ENCODE measurements at regions not wholly inside any gene's neighbourhood (a gene's known extent, or its start where the extent isn't known, plus 50 kb on each side); places are given as distances from the start of the nearest gene placed in this dataset.
A peak's percentile ranks its signal among the peaks of the same experiment; 100 is the strongest.

DNA sequence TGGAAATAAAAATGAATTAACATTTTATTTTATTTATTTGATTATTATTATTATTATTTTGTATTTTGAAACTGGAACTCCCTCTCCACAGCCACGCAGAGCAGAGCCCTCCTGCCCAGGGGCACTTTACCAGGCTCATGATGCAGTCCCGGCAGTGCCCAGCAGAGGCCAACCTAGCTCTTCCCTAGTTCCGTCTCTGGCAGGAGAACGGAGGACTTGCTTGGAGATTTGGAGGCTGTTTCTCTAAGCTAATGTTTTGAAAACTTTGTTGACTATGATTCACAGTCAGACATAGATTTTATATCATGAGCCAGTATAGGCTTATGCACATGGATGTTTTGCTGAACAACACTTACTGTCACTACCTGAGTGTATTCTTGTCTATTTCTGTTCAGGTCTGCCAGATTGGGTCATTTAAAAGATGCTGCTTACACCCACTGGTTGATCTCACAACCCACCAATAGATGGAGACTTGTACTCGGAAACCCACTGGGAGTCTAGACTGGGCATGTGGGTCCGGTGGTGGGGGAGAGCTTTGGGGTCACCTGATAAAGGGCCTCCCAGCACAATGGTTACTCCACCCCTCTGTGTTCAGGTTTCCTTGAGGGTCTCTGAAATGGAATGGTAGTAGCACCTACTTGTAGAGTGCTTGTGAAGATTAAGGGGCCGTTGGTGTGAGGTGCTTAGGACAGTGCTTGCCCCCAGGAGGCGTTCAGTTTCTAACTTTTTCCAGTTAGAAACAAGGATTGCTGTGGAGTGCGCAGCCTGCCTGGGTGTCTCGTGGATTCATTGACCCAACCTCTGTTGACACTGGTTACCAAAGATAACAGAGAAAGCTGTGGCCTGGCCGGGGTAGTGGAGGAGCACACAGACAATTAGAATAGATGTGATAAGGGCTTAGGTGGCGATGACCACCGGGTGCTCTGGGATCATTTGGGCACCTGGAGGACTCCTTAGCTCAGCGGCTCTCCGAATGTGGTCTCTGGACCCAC is 177.3 kb downstream of the HAUS1 start:
- TF ChIP-seq, protein P1, sequence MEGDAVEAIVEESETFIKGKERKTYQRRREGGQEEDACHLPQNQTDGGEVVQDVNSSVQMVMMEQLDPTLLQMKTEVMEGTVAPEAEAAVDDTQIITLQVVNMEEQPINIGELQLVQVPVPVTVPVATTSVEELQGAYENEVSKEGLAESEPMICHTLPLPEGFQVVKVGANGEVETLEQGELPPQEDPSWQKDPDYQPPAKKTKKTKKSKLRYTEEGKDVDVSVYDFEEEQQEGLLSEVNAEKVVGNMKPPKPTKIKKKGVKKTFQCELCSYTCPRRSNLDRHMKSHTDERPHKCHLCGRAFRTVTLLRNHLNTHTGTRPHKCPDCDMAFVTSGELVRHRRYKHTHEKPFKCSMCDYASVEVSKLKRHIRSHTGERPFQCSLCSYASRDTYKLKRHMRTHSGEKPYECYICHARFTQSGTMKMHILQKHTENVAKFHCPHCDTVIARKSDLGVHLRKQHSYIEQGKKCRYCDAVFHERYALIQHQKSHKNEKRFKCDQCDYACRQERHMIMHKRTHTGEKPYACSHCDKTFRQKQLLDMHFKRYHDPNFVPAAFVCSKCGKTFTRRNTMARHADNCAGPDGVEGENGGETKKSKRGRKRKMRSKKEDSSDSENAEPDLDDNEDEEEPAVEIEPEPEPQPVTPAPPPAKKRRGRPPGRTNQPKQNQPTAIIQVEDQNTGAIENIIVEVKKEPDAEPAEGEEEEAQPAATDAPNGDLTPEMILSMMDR (IDR thresholded peaks at IDR 0.05) = peak; percentile 79 to 91 (median 85)
- no peak for TF ChIP-seq EP300 (IDR thresholded peaks at IDR 0.05; ENCODE audit: low read depth)
- intact Hi-C loops (cut with DNase I; ENCODE audit: low total_unique reads) (loop anchor here (5.0 kb wide), 1 partner anchor 376 kb away; the partner anchor contains the start of gene LOXHD1), in situ Hi-C loops (cut with MboI; ENCODE audit: low pct_ligation_motif_present in 1 of 4, low pct_unique_long_range_greater_than_20kb in 1 of 4, low sequenced_read_pairs in 3 of 4) (loop anchor here (10.0 to 25.0 kb wide), 4 partner anchors 193 to 381 kb away; partner anchors contain the start of gene LOXHD1 (in 2 of the 4))
- H3K4me1 ChIP-seq = no peaks in the 10 kb centered on the region
- no peak overlapping the region for H3K27ac ChIP-seq
- H3K4me3 ChIP-seq = no peak overlapping the region
- H3K36me3 ChIP-seq = no peaks in the 10 kb centered on the region
- DNase-seq = peak; percentile 44
- WGBS, 2 donors (ENCODE audit: low coverage in 1 of 2) = 0 to 57% methylated on average over 2 to 15 of the region's 15 CpGs
- H3K27me3 ChIP-seq = no peaks in the 10 kb centered on the region
- no peaks in the 10 kb centered on the region for H3K9me3 ChIP-seq

DNA sequence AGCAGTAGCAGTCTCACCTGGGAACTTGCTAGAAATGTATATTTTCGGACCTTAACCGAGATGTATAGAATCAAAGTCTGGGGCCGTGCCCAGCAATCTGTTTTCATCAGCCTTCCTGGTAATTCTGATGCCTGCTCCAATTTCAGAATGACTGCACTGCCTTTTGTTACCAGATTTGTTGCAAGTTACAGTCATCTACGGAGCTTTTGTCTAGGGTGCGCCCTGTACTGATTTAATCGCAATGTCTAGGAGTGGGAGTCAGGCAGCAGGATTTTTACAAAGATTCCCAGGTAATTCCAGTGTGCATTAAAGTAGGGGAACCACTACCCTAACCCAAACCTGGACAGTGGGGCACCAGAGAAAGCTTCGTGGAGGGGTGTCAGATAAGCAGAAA is 178.0 kb downstream of the HAUS1 start:
- intact Hi-C loops (cut with DNase I; ENCODE audit: low total_unique reads) (loop anchor here (5.0 kb wide), 1 partner anchor 375 kb away; the partner anchor contains the start of gene LOXHD1), in situ Hi-C loops (cut with MboI; ENCODE audit: low pct_ligation_motif_present in 1 of 4, low pct_unique_long_range_greater_than_20kb in 1 of 4, low sequenced_read_pairs in 3 of 4) (loop anchor here (10.0 to 25.0 kb wide), 4 partner anchors 193 to 380 kb away; partner anchors contain the start of gene LOXHD1 (in 2 of the 4))
- DNase-seq = no peak
- no peak for TF ChIP-seq EP300 (IDR thresholded peaks at IDR 0.05; ENCODE audit: low read depth)
- TF ChIP-seq, protein P1 (IDR thresholded peaks at IDR 0.05) = no peak
- H3K9me3 ChIP-seq = no peaks in the 10 kb centered on the region
- WGBS, 2 donors (ENCODE audit: low coverage in 1 of 2) = 92 to 100% methylated on average over 4 to 7 of the region's 7 CpGs
- H3K4me3 ChIP-seq = no peak overlapping the region
- no peaks in the 10 kb centered on the region for H3K27me3 ChIP-seq
- no peak overlapping the region for H3K27ac ChIP-seq
- H3K36me3 ChIP-seq = no peaks in the 10 kb centered on the region
- no peaks in the 10 kb centered on the region for H3K4me1 ChIP-seq

DNA sequence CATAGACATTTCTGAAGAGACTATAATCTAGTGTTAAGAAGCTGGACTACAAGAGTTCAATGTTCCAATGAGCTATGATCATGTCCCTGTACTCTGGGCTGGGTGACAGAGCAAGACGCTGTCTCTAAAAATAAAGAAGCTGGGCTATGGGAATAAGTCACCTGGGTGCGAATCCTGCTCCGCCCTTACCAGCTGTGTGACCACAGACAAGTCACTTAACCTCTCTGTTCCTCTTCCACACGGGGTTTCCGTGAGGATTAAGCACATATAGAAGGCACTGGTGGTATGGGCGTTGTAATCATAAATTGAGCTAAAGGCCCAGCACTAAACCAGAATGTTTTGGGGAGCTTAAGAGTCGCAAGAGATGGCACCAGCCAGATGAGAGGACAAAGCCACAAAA is 178.5 kb downstream of the HAUS1 start:
- Histone ChIP-seq H3K9me3 (no peaks in the 10 kb centered on the region), H3K4me3 (no peak overlapping the region), H3K36me3 (no peaks in the 10 kb centered on the region), H3K27me3 (no peaks in the 10 kb centered on the region), H3K4me1 (no peaks in the 10 kb centered on the region), H3K27ac (no peak overlapping the region)
- DNase-seq = no peak
- 84 to 95% methylated on average over 2 to 7 of the region's 7 CpGs for WGBS, 2 donors (ENCODE audit: low coverage in 1 of 2)
- in situ Hi-C loops (cut with MboI; ENCODE audit: low pct_ligation_motif_present in 1 of 4, low pct_unique_long_range_greater_than_20kb in 1 of 4, low sequenced_read_pairs in 3 of 4) (loop anchor here (10.0 to 25.0 kb wide), 4 partner anchors 192 to 380 kb away; partner anchors contain the start of gene LOXHD1 (in 2 of the 4)), intact Hi-C loops (cut with DNase I; ENCODE audit: low total_unique reads) (loop anchor here (5.0 kb wide), 1 partner anchor 375 kb away; the partner anchor contains the start of gene LOXHD1)
- TF ChIP-seq, protein P1 (IDR thresholded peaks at IDR 0.05) = no peak
- no peak for TF ChIP-seq POLR2AphosphoS5 (IDR thresholded peaks at IDR 0.05)
- no peak for TF ChIP-seq POLR2A (IDR thresholded peaks at IDR 0.05)
- no peak for TF ChIP-seq EP300 (IDR thresholded peaks at IDR 0.05; ENCODE audit: low read depth)

DNA sequence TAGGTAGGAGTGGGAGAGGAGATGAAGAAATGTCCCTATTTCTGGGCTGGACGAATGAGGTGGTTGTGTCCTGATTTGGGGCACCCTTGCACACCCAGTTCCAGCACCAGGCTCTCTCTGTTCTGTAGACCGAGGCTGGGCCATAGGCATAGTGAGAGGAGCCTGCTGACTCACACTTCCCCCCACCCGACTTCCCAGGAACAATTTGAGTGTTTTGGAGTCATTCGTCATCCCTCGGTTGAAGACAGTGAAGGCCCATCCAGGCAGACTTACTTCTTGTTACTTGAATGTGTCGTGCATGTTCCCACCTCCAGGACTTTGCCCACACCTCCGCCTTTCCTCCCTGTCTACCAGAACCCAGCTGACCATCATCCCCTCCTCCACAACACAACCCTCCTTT is 179.1 kb downstream of the HAUS1 start:
- Histone ChIP-seq H3K27ac (no peak overlapping the region), H3K27me3 (no peaks in the 10 kb centered on the region), H3K36me3 (no peaks in the 10 kb centered on the region), H3K4me1 (no peaks in the 10 kb centered on the region), H3K4me3 (no peak overlapping the region), H3K9me3 (no peaks in the 10 kb centered on the region)
- 61% methylated on average over 7 of the region's 7 CpGs; no CpG with 5 or more reads in 1 of the 2 donors for WGBS, 2 donors (ENCODE audit: low coverage in 1 of 2)
- intact Hi-C loops (cut with DNase I; ENCODE audit: low total_unique reads) (loop anchor here (5.0 kb wide), 1 partner anchor 374 kb away; the partner anchor contains the start of gene LOXHD1), in situ Hi-C loops (cut with MboI; ENCODE audit: low pct_ligation_motif_present in 1 of 4, low pct_unique_long_range_greater_than_20kb in 1 of 4, low sequenced_read_pairs in 3 of 4) (loop anchor here (10.0 to 25.0 kb wide), 4 partner anchors 192 to 379 kb away; partner anchors contain the start of gene LOXHD1 (in 2 of the 4))
- no peak for TF ChIP-seq EP300 (IDR thresholded peaks at IDR 0.05; ENCODE audit: low read depth)
- TF ChIP-seq POLR2AphosphoS5 (IDR thresholded peaks at IDR 0.05) = no peak
- TF ChIP-seq, protein P1 (IDR thresholded peaks at IDR 0.05) = no peak
- TF ChIP-seq POLR2A (IDR thresholded peaks at IDR 0.05) = no peak
- DNase-seq = no peak
